ENCODE measurements at regions not wholly inside any gene's neighbourhood (a gene's known extent, or its start where the extent isn't known, plus 50 kb on each side); places are given as distances from the start of the nearest gene placed in this dataset.
"Not testable (repeated sequence)": the region's sequence is repeated elsewhere in the genome, so short reads cannot be mapped to it uniquely, and the experiment has no call there.

GRCh38 chr18:41693008-41693407 is 262.0 kb upstream of the PIK3C3 start:
- no peak for DNase-seq (ENCODE audit: low spot score)

GRCh38 chr18:41690332-41691127 is 264.5 kb upstream of the PIK3C3 start:
- no peak for DNase-seq (ENCODE audit: low spot score)

GRCh38 chr18:41687138-41687537 is 267.9 kb upstream of the PIK3C3 start:
- no peak for DNase-seq (ENCODE audit: low spot score)

GRCh38 chr18:41681138-41681880 is 273.7 kb upstream of the PIK3C3 start:
- DNase-seq (ENCODE audit: low spot score) = no peak

- no peak for DNase-seq (ENCODE audit: low spot score)
Measured at GRCh38 chr18:41674506-41674905, 280.5 kb upstream of the PIK3C3 start.

- DNase-seq (ENCODE audit: low spot score) = no peak
Measured at GRCh38 chr18:41666231-41666630, 288.8 kb upstream of the PIK3C3 start.

GRCh38 chr18:41665210-41665609 is 289.8 kb upstream of the PIK3C3 start:
- no peak for DNase-seq (ENCODE audit: low spot score)

- no peak for DNase-seq (ENCODE audit: low spot score)
Measured at GRCh38 chr18:41660654-41661053, 294.4 kb upstream of the PIK3C3 start.

GRCh38 chr18:41659438-41660130 is 295.4 kb upstream of the PIK3C3 start:
- DNase-seq (ENCODE audit: low spot score) = no peak

GRCh38 chr18:41657189-41657588 is 297.8 kb upstream of the PIK3C3 start:
- DNase-seq (ENCODE audit: low spot score) = no peak

- no peak for DNase-seq (ENCODE audit: low spot score)
Measured at GRCh38 chr18:41655074-41655473, 300.0 kb upstream of the PIK3C3 start.

GRCh38 chr18:41647914-41648313 is 307.1 kb upstream of the PIK3C3 start:
- DNase-seq (ENCODE audit: low spot score) = no peak

GRCh38 chr18:41646915-41647620 is 308.0 kb upstream of the PIK3C3 start:
- DNase-seq (ENCODE audit: low spot score) = no peak

- no peak for DNase-seq (ENCODE audit: low spot score)
Measured at GRCh38 chr18:41645589-41646360, 309.3 kb upstream of the PIK3C3 start.

GRCh38 chr18:41644466-41644865 is 310.6 kb upstream of the PIK3C3 start:
- DNase-seq (ENCODE audit: low spot score) = no peak

- no peak for DNase-seq (ENCODE audit: low spot score)
Measured at GRCh38 chr18:41643427-41643826, 311.6 kb upstream of the PIK3C3 start.

GRCh38 chr18:41642756-41643155 is 312.3 kb upstream of the PIK3C3 start:
- no peak for DNase-seq (ENCODE audit: low spot score)

- no peak for DNase-seq (ENCODE audit: low spot score)
Measured at GRCh38 chr18:41639218-41639617, 315.8 kb upstream of the PIK3C3 start.

GRCh38 chr18:41631723-41632285 is 323.2 kb upstream of the PIK3C3 start:
- DNase-seq (ENCODE audit: low spot score) = not testable (repeated sequence)

- no peak for DNase-seq (ENCODE audit: low spot score)
Measured at GRCh38 chr18:41630232-41630886, 324.7 kb upstream of the PIK3C3 start.

All from ureter (tissue), 1 donor.